ENCODE measurements at regions not wholly inside any gene's neighbourhood (a gene's known extent, or its start where the extent isn't known, plus 50 kb on each side); places are given as distances from the start of the nearest gene placed in this dataset.

GRCh38 chr10:4353964-4354363 lies 472.0 kb upstream of the AKR1E2 start:
- TF ChIP-seq CTCF (IDR thresholded peaks at IDR 0.05) (no peak), POLR2A (IDR thresholded peaks at IDR 0.05) (no peak), EP300 (IDR thresholded peaks at IDR 0.05) (no peak)
